Globus pallidus (tissue), 1 donor: ENCODE measurements at regions not wholly inside any gene's neighbourhood (a gene's known extent, or its start where the extent isn't known, plus 50 kb on each side); places are given as distances from the start of the nearest gene placed in this dataset.
"Not testable (repeated sequence)": the region's sequence is repeated elsewhere in the genome, so short reads cannot be mapped to it uniquely, and the experiment has no call there.

Source experiments
- DNase-seq: peaks from one replicate; pipeline ENCODE4 v3.0.0-alpha.2; 2015; ENCODE audit warnings: low spot score

- DNase-seq: no peak
These were observed 198.1 kb upstream of the CPHXL start for GRCh38 chr16:75924397-75924796.

- DNase-seq: no peak
These were observed 201.5 kb upstream of the CPHXL start for GRCh38 chr16:75927810-75928209.

GRCh38 chr16:75928295-75928694, 202.0 kb upstream of the CPHXL start:
- no peak for DNase-seq

GRCh38 chr16:75929046-75929445, 202.8 kb upstream of the CPHXL start:
- no peak for DNase-seq

GRCh38 chr16:75931043-75931442, 204.8 kb upstream of the CPHXL start:
- DNase-seq: no peak

- DNase-seq: no peak
These were observed 205.7 kb upstream of the CPHXL start for GRCh38 chr16:75931970-75932369.

- DNase-seq: no peak
These were observed 212.5 kb upstream of the CPHXL start for GRCh38 chr16:75938818-75939217.

- DNase-seq: no peak
These were observed 216.1 kb upstream of the CPHXL start for GRCh38 chr16:75942351-75942750.

- DNase-seq: no peak
These were observed 216.6 kb upstream of the CPHXL start for GRCh38 chr16:75942936-75943335.

- no peak for DNase-seq
These were observed 217.6 kb upstream of the CPHXL start for GRCh38 chr16:75943705-75944514.

- no peak for DNase-seq
These were observed 219.7 kb upstream of the CPHXL start for GRCh38 chr16:75945916-75946457.

- peak; percentile 66 for DNase-seq
These were observed 221.4 kb upstream of the CPHXL start for GRCh38 chr16:75947626-75948239.

GRCh38 chr16:75948441-75948840, 222.2 kb upstream of the CPHXL start:
- DNase-seq: peak; percentile 83

- DNase-seq: peak; percentile 71
These were observed 222.6 kb upstream of the CPHXL start for GRCh38 chr16:75948886-75949285.

GRCh38 chr16:75952124-75952523, 225.8 kb upstream of the CPHXL start:
- DNase-seq: no peak

- no peak for DNase-seq
These were observed 231.6 kb upstream of the CPHXL start for GRCh38 chr16:75957870-75958269.

GRCh38 chr16:75965504-75966374, 239.4 kb upstream of the CPHXL start:
- peak; percentile 59 for DNase-seq

- not testable (repeated sequence) for DNase-seq
These were observed 242.8 kb upstream of the CPHXL start for GRCh38 chr16:75969120-75969519.

- no peak for DNase-seq
These were observed 245.0 kb upstream of the CPHXL start for GRCh38 chr16:75971334-75971733.

GRCh38 chr16:75983296-75983695, 257.0 kb upstream of the CPHXL start:
- DNase-seq: no peak

- no peak for DNase-seq
These were observed 257.6 kb upstream of the CPHXL start for GRCh38 chr16:75983741-75984381.

GRCh38 chr16:75987323-75987722, 261.0 kb upstream of the CPHXL start:
- no peak for DNase-seq
